Endothelial cell of umbilical vein (primary cell): ENCODE measurements at regions not wholly inside any gene's neighbourhood (a gene's known extent, or its start where the extent isn't known, plus 50 kb on each side); places are given as distances from the start of the nearest gene placed in this dataset.

Experiments used
- EZH2 ChIP-seq: IDR thresholded peaks from 2 replicates; pipeline ENCODE4 v1.6.1; 2012; ENCODE audit warnings: borderline replicate concordance, low read depth, mild to moderate bottlenecking, moderate library complexity, low read length, inconsistent platforms; ENCODE audit not compliant: severe bottlenecking
- FOS ChIP-seq: IDR thresholded peaks from 2 replicates; pipeline ENCODE4 v1.6.1; 2011; ENCODE audit warnings: mild to moderate bottlenecking, low read length, moderate library complexity, borderline replicate concordance; ENCODE audit not compliant: insufficient read depth
- GATA2 ChIP-seq: IDR thresholded peaks from 2 replicates; pipeline ENCODE4 v1.7.0; 2011; ENCODE audit warnings: low read depth, mild to moderate bottlenecking, moderate library complexity, mixed read lengths, low read length; ENCODE audit not compliant: insufficient read length, insufficient read depth
- JUN ChIP-seq: IDR thresholded peaks from 2 replicates; pipeline ENCODE4 v1.6.1; 2011; ENCODE audit warnings: borderline replicate concordance, low read depth; ENCODE audit not compliant: insufficient read length, insufficient read depth
- MAX ChIP-seq: IDR thresholded peaks from 2 replicates; pipeline ENCODE4 v1.6.1; 2011; ENCODE audit not compliant: insufficient read depth, insufficient read length
- MYC ChIP-seq: IDR thresholded peaks from one replicate; pipeline ENCODE4 v1.6.1; 2011; ENCODE audit warnings: mild to moderate bottlenecking, low read depth, low read length
- POLR2A ChIP-seq: IDR thresholded peaks from 2 replicates; pipeline ENCODE4 v1.6.1; 2012; ENCODE audit warnings: low read depth, mild to moderate bottlenecking, control low read depth, low read length
- POLR2AphosphoS5 ChIP-seq: IDR thresholded peaks from 2 replicates; pipeline ENCODE4 v1.6.1; 2012; ENCODE audit warnings: low read depth, mild to moderate bottlenecking, control low read depth, low read length, moderate library complexity; ENCODE audit not compliant: insufficient read depth
- TF ChIP-seq, protein P1 (sequence below), 2 donors: IDR thresholded peaks; 1 replicate in 1 of 2; 2 replicates in 1 of 2; pipeline ENCODE4 v1.5.1; 2011; ENCODE audit warnings: low read length in 2 of 2, mild to moderate bottlenecking in 2 of 2, moderate library complexity in 2 of 2, control low read depth in 1 of 2, inconsistent platforms in 1 of 2, low read depth in 1 of 2; ENCODE audit not compliant: insufficient read depth in 1 of 2; ENCODE audit errors: extremely low read depth in 1 of 2

DNA sequence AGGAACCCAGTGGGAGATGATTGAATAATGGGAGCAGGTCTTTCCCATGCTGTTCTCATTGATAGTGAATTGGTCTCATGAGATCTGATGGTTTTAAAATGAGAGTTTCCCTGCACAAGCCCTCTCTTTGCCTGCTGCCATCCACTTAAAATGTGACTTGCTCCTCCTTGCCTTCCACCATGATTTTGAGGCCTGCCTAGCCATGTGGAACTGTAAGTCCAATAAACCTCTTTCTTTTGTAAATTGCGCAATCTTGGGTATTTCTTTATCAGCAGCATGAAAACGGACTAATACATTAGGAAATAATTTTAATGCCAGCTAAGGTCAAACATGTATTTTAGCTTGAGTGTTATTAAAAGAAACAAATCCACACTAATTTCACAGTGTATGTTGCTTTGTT, 517.6 kb upstream of the ALCAM start:
- TF ChIP-seq FOS (no peak), POLR2A (no peak), POLR2AphosphoS5 (no peak), EZH2 (no peak), MAX (no peak), JUN (no peak), MYC (no peak), GATA2 (no peak)
- TF ChIP-seq, protein P1, sequence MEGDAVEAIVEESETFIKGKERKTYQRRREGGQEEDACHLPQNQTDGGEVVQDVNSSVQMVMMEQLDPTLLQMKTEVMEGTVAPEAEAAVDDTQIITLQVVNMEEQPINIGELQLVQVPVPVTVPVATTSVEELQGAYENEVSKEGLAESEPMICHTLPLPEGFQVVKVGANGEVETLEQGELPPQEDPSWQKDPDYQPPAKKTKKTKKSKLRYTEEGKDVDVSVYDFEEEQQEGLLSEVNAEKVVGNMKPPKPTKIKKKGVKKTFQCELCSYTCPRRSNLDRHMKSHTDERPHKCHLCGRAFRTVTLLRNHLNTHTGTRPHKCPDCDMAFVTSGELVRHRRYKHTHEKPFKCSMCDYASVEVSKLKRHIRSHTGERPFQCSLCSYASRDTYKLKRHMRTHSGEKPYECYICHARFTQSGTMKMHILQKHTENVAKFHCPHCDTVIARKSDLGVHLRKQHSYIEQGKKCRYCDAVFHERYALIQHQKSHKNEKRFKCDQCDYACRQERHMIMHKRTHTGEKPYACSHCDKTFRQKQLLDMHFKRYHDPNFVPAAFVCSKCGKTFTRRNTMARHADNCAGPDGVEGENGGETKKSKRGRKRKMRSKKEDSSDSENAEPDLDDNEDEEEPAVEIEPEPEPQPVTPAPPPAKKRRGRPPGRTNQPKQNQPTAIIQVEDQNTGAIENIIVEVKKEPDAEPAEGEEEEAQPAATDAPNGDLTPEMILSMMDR (IDR thresholded peaks at IDR 0.05; ENCODE audit: extremely low read depth in 1 of 2, insufficient read depth in 1 of 2, low read depth in 1 of 2, low read length in 2 of 2): no peak
